ENCODE measurements at regions not wholly inside any gene's neighbourhood (a gene's known extent, or its start where the extent isn't known, plus 50 kb on each side); places are given as distances from the start of the nearest gene placed in this dataset.

DNA sequence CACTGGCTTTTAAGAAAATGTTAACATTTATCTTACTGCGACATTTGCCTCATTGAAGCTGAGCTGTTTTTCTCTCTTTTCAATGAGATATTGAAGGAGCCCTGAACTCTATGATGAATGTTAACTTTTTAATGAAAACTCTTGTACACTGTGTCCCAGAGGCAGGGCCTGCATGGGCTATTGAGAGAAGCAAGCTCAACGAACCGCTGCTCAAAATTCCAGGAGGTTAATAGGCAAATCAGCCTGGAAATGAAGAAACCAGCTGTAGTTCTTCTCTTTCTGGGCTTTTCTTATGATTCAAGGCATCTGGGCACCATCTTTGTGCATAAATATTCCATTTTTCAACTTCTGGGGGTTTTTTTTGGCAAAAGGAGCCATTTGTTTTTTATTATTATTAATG, 168.4 kb upstream of the NPVF start:
- TF ChIP-seq, protein P1, sequence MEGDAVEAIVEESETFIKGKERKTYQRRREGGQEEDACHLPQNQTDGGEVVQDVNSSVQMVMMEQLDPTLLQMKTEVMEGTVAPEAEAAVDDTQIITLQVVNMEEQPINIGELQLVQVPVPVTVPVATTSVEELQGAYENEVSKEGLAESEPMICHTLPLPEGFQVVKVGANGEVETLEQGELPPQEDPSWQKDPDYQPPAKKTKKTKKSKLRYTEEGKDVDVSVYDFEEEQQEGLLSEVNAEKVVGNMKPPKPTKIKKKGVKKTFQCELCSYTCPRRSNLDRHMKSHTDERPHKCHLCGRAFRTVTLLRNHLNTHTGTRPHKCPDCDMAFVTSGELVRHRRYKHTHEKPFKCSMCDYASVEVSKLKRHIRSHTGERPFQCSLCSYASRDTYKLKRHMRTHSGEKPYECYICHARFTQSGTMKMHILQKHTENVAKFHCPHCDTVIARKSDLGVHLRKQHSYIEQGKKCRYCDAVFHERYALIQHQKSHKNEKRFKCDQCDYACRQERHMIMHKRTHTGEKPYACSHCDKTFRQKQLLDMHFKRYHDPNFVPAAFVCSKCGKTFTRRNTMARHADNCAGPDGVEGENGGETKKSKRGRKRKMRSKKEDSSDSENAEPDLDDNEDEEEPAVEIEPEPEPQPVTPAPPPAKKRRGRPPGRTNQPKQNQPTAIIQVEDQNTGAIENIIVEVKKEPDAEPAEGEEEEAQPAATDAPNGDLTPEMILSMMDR (IDR thresholded peaks at IDR 0.05): no peak
- TF ChIP-seq POLR2A (IDR thresholded peaks at IDR 0.05): no peak

Data from testis (tissue), 2 donors.